MCF 10A (cell line): ENCODE measurements at regions not wholly inside any gene's neighbourhood (a gene's known extent, or its start where the extent isn't known, plus 50 kb on each side); places are given as distances from the start of the nearest gene placed in this dataset.

Experiments used
- BruUV-seq: library from RNA; stranded (reverse); fragments of 400-500 nt; replicated peaks from 2 replicates; lab custom pipeline; 2021; lab: Mats Ljungman, UMichigan
- CTCF ChIA-PET: fragments of 300-600 bp; sonication (Branson Sonifier 250); formaldehyde crosslinking; extraction: SDS; loops from one replicate; lab custom pipeline; 2021; ENCODE audit warnings: antibody characterized with exemption, inconsistent platforms; lab: Yijun Ruan, JAX
- POLR2A ChIA-PET: fragments of 300-600, 350-650 bp; sonication (Branson Sonifier 250); formaldehyde crosslinking; extraction: SDS; loops from one replicate; lab custom pipeline; 2020; ENCODE audit warnings: antibody characterized with exemption, inconsistent platforms; lab: Yijun Ruan, JAX
- DNase-seq: peaks from one replicate; pipeline ENCODE4 v3.0.0-alpha.2; 2018; ENCODE audit not compliant: unreplicated experiment
- H3K27ac Mint-ChIP-seq: one replicate; pipeline ENCODE4 v1.8.0; 2022; ENCODE audit warnings: mild to moderate bottlenecking, low read depth, mixed read lengths; ENCODE audit not compliant: unreplicated experiment
- H3K27me3 Mint-ChIP-seq: one replicate; pipeline ENCODE4 v1.8.0; 2022; ENCODE audit warnings: mixed read lengths; ENCODE audit not compliant: insufficient read depth, unreplicated experiment
- H3K36me3 Mint-ChIP-seq: one replicate; pipeline ENCODE4 v1.8.0; 2022; ENCODE audit warnings: mild to moderate bottlenecking, moderate library complexity, mixed read lengths; ENCODE audit not compliant: insufficient read depth, unreplicated experiment
- H3K4me1 Mint-ChIP-seq: one replicate; pipeline ENCODE4 v1.8.0; 2022; ENCODE audit warnings: mixed read lengths; ENCODE audit not compliant: insufficient read depth, unreplicated experiment
- H3K4me3 Mint-ChIP-seq: one replicate; pipeline ENCODE4 v1.8.0; 2022; ENCODE audit warnings: mild to moderate bottlenecking, moderate library complexity, mixed read lengths; ENCODE audit not compliant: unreplicated experiment
- H3K9me3 Mint-ChIP-seq: one replicate; pipeline ENCODE4 v1.8.0; 2022; ENCODE audit warnings: mixed read lengths; ENCODE audit not compliant: unreplicated experiment
- CTCF ChIP-seq: fragments of 200-600 bp; IDR thresholded peaks from one replicate; pipeline ENCODE4 v1.8.0; 2022; ENCODE audit warnings: antibody characterized with exemption, mild to moderate bottlenecking; ENCODE audit not compliant: unreplicated experiment
- intact Hi-C: fragments of 100-400 bp; cut with micrococcal nuclease; formaldehyde crosslinking; loops from 2 replicates; pipeline ENCODE4 v1.14.1; 2022

- Mint-ChIP-seq H3K4me1 (no peaks in the 10 kb centered on the region), H3K27ac (no peak overlapping the region), H3K9me3 (no peaks in the 10 kb centered on the region), H3K4me3 (no peak overlapping the region), H3K36me3 (no peaks in the 10 kb centered on the region), H3K27me3 (peaks cover 95% of the 10 kb centered on the region)
- TF ChIP-seq CTCF: no peak
- CTCF ChIA-PET: no interaction called here
- no peak for DNase-seq
- POLR2A ChIA-PET: no interaction called here
- intact Hi-C loops: no loop called here
- no TSS peak for BruUV-seq
Observed at GRCh38 chr7:116089293-116089692, 58.7 kb upstream of the TFEC start.

GRCh38 chr7:116093516-116094301, 63.1 kb upstream of the TFEC start:
- no peaks in the 10 kb centered on the region for H3K36me3 Mint-ChIP-seq
- intact Hi-C loops: no loop called here
- no peak overlapping the region for H3K27ac Mint-ChIP-seq
- peaks cover 6% of the 10 kb centered on the region for H3K4me1 Mint-ChIP-seq
- H3K4me3 Mint-ChIP-seq: no peak overlapping the region
- ChIA-PET CTCF (interaction anchor here (0.7 kb wide), 1 partner anchor 216 kb away, joined by 3 read pairs; no protein-coding TSS in a partner anchor), POLR2A (no interaction called here)
- no peaks in the 10 kb centered on the region for H3K9me3 Mint-ChIP-seq
- no peak for TF ChIP-seq CTCF
- peaks cover 88% of the 10 kb centered on the region for H3K27me3 Mint-ChIP-seq
- no TSS peak for BruUV-seq
- DNase-seq: no peak

- intact Hi-C loops: no loop called here
- Mint-ChIP-seq H3K27me3 (peaks cover 90% of the 10 kb centered on the region), H3K9me3 (no peaks in the 10 kb centered on the region), H3K4me3 (no peak overlapping the region), H3K4me1 (peaks cover 6% of the 10 kb centered on the region), H3K36me3 (no peaks in the 10 kb centered on the region), H3K27ac (no peak overlapping the region)
- no peak for TF ChIP-seq CTCF
- no TSS peak for BruUV-seq
- no peak for DNase-seq
- ChIA-PET POLR2A (no interaction called here), CTCF (interaction anchor here (1.3 kb wide), 1 partner anchor 14 kb away, joined by 4 read pairs; no protein-coding TSS in a partner anchor)
Observed at GRCh38 chr7:116095396-116095795, 64.8 kb upstream of the TFEC start.

- no TSS peak for BruUV-seq
- intact Hi-C loops: no loop called here
- H3K27me3 Mint-ChIP-seq: peaks cover 91% of the 10 kb centered on the region
- POLR2A ChIA-PET: no interaction called here
- CTCF ChIA-PET: interaction anchor here (0.7 kb wide), 1 partner anchor 12 kb away, joined by 3 read pairs; no protein-coding TSS in a partner anchor
- H3K4me3 Mint-ChIP-seq: no peak overlapping the region
- DNase-seq: peak; percentile 9
- TF ChIP-seq CTCF: no peak
- peaks cover 6% of the 10 kb centered on the region for H3K4me1 Mint-ChIP-seq
- H3K27ac Mint-ChIP-seq: no peak overlapping the region
- H3K36me3 Mint-ChIP-seq: no peaks in the 10 kb centered on the region
- no peaks in the 10 kb centered on the region for H3K9me3 Mint-ChIP-seq
Observed at GRCh38 chr7:116097365-116098009, 66.9 kb upstream of the TFEC start.
